A673 (cell line): ENCODE measurements at regions not wholly inside any gene's neighbourhood (a gene's known extent, or its start where the extent isn't known, plus 50 kb on each side); places are given as distances from the start of the nearest gene placed in this dataset.

Experiments used
- BruUV-seq: library from RNA; stranded (reverse); fragments of 400-500 nt; replicated peaks from 2 replicates; lab custom pipeline; 2021; lab: Mats Ljungman, UMichigan
- CTCF ChIA-PET: fragments of 300-600 bp; sonication (Branson Sonifier 250); formaldehyde crosslinking; loops from one replicate; lab custom pipeline; 2022; ENCODE audit warnings: antibody characterized with exemption; lab: Charles Lee
- POLR2A ChIA-PET: fragments of 300-600 bp; sonication (Branson Sonifier 250); formaldehyde crosslinking; loops from one replicate; lab custom pipeline; 2022; ENCODE audit warnings: antibody characterized with exemption; ENCODE audit not compliant: low non-redundant PET; lab: Charles Lee
- DNase-seq: peaks from one replicate; pipeline ENCODE4 v3.0.0-alpha.2; 2015; ENCODE audit warnings: low spot score
- H3K27ac ChIP-seq: fragments of 200-600 bp; sonication (generic); 2 replicates; pipeline ENCODE4 v1.5.1; 2016; ENCODE audit warnings: mixed run types, low read depth, mild to moderate bottlenecking, mixed read lengths, antibody characterized with exemption, low read length; ENCODE audit not compliant: poor library complexity, severe bottlenecking
- H3K27me3 ChIP-seq: fragments of 200-600 bp; sonication (generic); replicated peaks from 2 replicates; pipeline ENCODE4 v1.6.1; 2017; ENCODE audit warnings: mixed run types, low read depth, mild to moderate bottlenecking, mixed read lengths, antibody characterized with exemption, low read length; ENCODE audit not compliant: insufficient read depth, poor library complexity
- H3K36me3 ChIP-seq: fragments of 200-600 bp; sonication (generic); 2 replicates; pipeline ENCODE4 v1.6.1; 2016; ENCODE audit warnings: mixed run types, mild to moderate bottlenecking, mixed read lengths, antibody characterized with exemption, low read length; ENCODE audit not compliant: insufficient read depth, poor library complexity, severe bottlenecking
- H3K4me1 ChIP-seq: fragments of 200-600 bp; sonication (generic); 2 replicates; pipeline ENCODE4 v1.6.1; 2017; ENCODE audit warnings: mixed run types, mild to moderate bottlenecking, mixed read lengths, antibody characterized with exemption, low read length; ENCODE audit not compliant: insufficient read depth, poor library complexity, severe bottlenecking
- H3K4me3 ChIP-seq: fragments of 200-600 bp; sonication (generic); 2 replicates; pipeline ENCODE4 v1.5.1; 2016; ENCODE audit warnings: low read depth, mixed run types, mild to moderate bottlenecking, mixed read lengths, low read length; ENCODE audit not compliant: poor library complexity, severe bottlenecking
- H3K9me3 ChIP-seq: fragments of 200-600 bp; sonication (generic); 2 replicates; pipeline ENCODE4 v1.6.1; 2016; ENCODE audit warnings: mixed run types, low read depth, mild to moderate bottlenecking, mixed read lengths, antibody characterized with exemption, low read length; ENCODE audit not compliant: poor library complexity, severe bottlenecking
- EZH2 ChIP-seq: fragments of 200-600 bp; sonication (generic); IDR thresholded peaks from 2 replicates; pipeline ENCODE4 v1.6.1; 2017; ENCODE audit warnings: borderline replicate concordance, low read depth, mild to moderate bottlenecking, mixed read lengths, antibody characterized with exemption, low read length; ENCODE audit not compliant: poor library complexity, severe bottlenecking
- intact Hi-C: fragments of 100-400 bp; cut with micrococcal nuclease; formaldehyde crosslinking; loops from one replicate; pipeline ENCODE4 v1.10.0; 2022; ENCODE audit not compliant: unreplicated experiment
- TF ChIP-seq, protein P1 (sequence below): fragments of 300-800, 200-600 bp; sonication (generic); conservative IDR thresholded peaks from 2 replicates; pipeline ENCODE4 v1.5.1; 2017; ENCODE audit warnings: low read depth, mild to moderate bottlenecking, antibody characterized with exemption, low read length, moderate library complexity, mixed read lengths

GRCh38 chr9:3675946-3676345, 150.1 kb upstream of the RFX3 start:
- no peak for DNase-seq

DNA sequence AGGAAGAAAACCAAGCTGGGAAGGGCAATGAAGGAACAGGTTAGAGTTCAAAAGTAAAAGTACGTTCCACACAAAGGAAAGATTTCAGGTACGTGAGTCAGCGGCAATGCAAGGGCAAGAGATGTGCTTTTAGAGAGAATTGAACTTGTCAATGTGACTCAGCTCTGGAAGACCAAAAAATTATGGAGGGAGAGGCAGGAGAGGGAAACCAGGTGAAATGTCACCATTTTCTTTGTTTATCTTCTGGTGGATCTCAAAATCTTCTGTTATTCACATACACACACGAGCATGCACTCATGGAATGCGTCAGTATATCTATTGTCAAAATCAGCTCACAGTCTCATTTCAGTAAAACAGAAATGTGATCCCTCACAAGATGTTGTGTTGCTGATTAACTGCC, 148.8 kb upstream of the RFX3 start:
- intact Hi-C loops: no loop called here
- Histone ChIP-seq H3K9me3 (no peaks in the 10 kb centered on the region), H3K4me3 (no peak overlapping the region), H3K27ac (no peak overlapping the region), H3K36me3 (no peaks in the 10 kb centered on the region), H3K27me3 (no peaks in the 10 kb centered on the region), H3K4me1 (no peaks in the 10 kb centered on the region)
- no TSS peak for BruUV-seq
- CTCF ChIA-PET: no interaction called here
- POLR2A ChIA-PET: no interaction called here
- no peak for DNase-seq
- TF ChIP-seq, protein P1, sequence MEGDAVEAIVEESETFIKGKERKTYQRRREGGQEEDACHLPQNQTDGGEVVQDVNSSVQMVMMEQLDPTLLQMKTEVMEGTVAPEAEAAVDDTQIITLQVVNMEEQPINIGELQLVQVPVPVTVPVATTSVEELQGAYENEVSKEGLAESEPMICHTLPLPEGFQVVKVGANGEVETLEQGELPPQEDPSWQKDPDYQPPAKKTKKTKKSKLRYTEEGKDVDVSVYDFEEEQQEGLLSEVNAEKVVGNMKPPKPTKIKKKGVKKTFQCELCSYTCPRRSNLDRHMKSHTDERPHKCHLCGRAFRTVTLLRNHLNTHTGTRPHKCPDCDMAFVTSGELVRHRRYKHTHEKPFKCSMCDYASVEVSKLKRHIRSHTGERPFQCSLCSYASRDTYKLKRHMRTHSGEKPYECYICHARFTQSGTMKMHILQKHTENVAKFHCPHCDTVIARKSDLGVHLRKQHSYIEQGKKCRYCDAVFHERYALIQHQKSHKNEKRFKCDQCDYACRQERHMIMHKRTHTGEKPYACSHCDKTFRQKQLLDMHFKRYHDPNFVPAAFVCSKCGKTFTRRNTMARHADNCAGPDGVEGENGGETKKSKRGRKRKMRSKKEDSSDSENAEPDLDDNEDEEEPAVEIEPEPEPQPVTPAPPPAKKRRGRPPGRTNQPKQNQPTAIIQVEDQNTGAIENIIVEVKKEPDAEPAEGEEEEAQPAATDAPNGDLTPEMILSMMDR: no peak
- TF ChIP-seq EZH2: no peak

More at GRCh38 chr9:3675946-3676345, 150.1 kb upstream of the RFX3 start:
- no peak overlapping the region for H3K27ac ChIP-seq
- intact Hi-C loops: no loop called here
- BruUV-seq: no TSS peak
- H3K4me3 ChIP-seq: no peak overlapping the region
- no peaks in the 10 kb centered on the region for H3K36me3 ChIP-seq
- no peaks in the 10 kb centered on the region for H3K9me3 ChIP-seq
- ChIA-PET CTCF (no interaction called here), POLR2A (no interaction called here)
- no peak for TF ChIP-seq EZH2
- TF ChIP-seq, protein P1: no peak
- H3K27me3 ChIP-seq: no peaks in the 10 kb centered on the region
- no peaks in the 10 kb centered on the region for H3K4me1 ChIP-seq

GRCh38 chr9:3672399-3672798, 146.6 kb upstream of the RFX3 start:
- H3K9me3 ChIP-seq: no peaks in the 10 kb centered on the region
- DNase-seq: no peak
- ChIA-PET POLR2A (no interaction called here), CTCF (no interaction called here)
- BruUV-seq: no TSS peak
- no peaks in the 10 kb centered on the region for H3K27me3 ChIP-seq
- H3K27ac ChIP-seq: no peak overlapping the region
- H3K4me1 ChIP-seq: no peaks in the 10 kb centered on the region
- no peak for TF ChIP-seq EZH2
- TF ChIP-seq, protein P1: no peak
- no peak overlapping the region for H3K4me3 ChIP-seq
- intact Hi-C loops: no loop called here
- H3K36me3 ChIP-seq: no peaks in the 10 kb centered on the region
